AG08396 (cell line): ENCODE measurements at regions not wholly inside any gene's neighbourhood (a gene's known extent, or its start where the extent isn't known, plus 50 kb on each side); places are given as distances from the start of the nearest gene placed in this dataset.

Experiments used
- DNase-seq: peaks from one replicate; pipeline ENCODE4 v3.0.0; 2012; ENCODE audit warnings: low spot score, mixed read lengths

GRCh38 chr12:94062796-94063635 lies 85.4 kb upstream of the PLXNC1 start:
- DNase-seq, result no peak

- DNase-seq, result no peak
These were observed 77.9 kb upstream of the PLXNC1 start for GRCh38 chr12:94070520-94070919.

- no peak for DNase-seq
These were observed 77.1 kb upstream of the PLXNC1 start for GRCh38 chr12:94071258-94071657.

- no peak for DNase-seq
These were observed 74.8 kb upstream of the PLXNC1 start for GRCh38 chr12:94073441-94074051.

GRCh38 chr12:94074216-94074979 lies 74.0 kb upstream of the PLXNC1 start:
- no peak for DNase-seq

GRCh38 chr12:94074980-94075629 lies 73.3 kb upstream of the PLXNC1 start:
- peak; percentile 83 for DNase-seq

DNA sequence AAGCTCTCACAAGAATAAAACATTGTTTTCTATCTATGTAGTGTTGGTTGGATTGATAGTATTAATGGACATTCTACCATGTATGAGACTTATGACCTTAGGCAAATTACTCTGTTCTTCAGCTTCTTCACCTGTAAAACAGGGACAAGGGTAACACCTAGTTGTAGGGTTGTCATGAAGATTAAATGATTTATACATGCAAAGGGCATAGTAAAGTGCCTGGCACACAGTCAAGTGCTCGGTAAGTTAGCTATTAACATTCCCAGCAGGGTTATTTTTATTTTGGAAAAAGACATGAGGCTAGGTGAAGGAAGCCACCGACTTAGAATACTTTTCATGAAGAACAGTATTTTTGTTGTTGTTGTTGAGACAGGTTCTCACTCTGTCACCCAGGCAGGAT lies 71.2 kb upstream of the PLXNC1 start:
- no peak for DNase-seq

- DNase-seq, result no peak
These were observed 70.1 kb upstream of the PLXNC1 start for GRCh38 chr12:94078138-94078723.

GRCh38 chr12:94078736-94079509 lies 69.5 kb upstream of the PLXNC1 start:
- DNase-seq, result no peak

GRCh38 chr12:94079566-94080340 lies 68.6 kb upstream of the PLXNC1 start:
- DNase-seq, result no peak

- no peak for DNase-seq
These were observed 67.9 kb upstream of the PLXNC1 start for GRCh38 chr12:94080341-94081009.

GRCh38 chr12:94082690-94083089 lies 65.7 kb upstream of the PLXNC1 start:
- no peak for DNase-seq

GRCh38 chr12:94089891-94090290 lies 58.5 kb upstream of the PLXNC1 start:
- DNase-seq, result peak; percentile 26

GRCh38 chr12:94091624-94092023 lies 56.8 kb upstream of the PLXNC1 start:
- DNase-seq, result no peak

DNA sequence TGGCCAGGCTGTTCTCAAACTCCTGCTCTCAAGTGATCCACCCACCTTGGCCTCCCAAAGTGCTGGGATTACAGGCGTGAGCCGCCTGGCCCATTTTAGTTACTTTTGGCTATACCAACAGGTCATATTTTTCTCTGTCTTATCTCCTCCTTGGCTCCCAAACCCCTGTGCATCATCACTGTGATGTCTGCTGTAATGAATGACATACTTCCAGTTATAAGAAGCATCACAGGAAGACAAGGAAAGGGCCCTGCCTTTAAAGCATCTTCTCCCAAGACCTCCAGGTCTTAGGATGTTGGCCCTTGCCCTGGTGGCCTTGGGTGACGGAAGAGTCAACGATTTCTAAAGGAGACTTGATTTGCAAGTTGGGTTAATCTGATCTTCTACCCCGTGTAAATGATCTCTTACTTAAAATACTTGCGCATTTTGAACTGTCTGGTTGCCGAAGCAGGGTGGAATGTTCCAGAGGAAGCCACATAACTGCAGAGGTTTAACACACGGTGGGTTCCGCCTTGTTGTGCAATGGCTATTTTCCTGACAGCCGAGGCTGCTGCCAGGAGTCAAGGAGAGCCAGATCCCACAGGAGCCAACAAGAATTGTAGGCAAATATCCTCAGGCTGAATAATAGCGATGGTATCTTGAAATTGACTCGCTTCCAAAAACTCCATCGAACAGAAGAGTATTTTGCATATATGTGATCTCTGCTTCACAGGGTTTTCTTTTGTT lies 55.7 kb upstream of the PLXNC1 start:
- DNase-seq, result peak; percentile 29

DNA sequence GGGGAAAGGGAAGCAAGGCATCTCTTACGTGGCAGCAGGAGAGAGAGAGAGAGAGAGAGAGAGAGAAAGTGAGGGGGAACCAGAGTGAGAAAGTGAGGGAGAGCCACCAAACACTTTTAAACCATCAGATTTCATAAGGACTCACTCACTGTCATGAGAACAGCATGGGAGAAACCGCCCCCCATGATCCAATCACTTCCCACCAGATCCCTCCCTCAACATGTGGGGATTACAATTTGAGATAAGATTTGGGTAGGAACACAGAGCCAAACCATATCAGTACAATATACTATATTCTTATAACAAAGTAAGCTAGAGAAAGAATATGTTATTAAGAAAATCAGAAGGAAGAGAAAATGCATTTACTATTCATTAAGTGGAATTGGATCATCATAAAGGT lies 53.7 kb upstream of the PLXNC1 start:
- no peak for DNase-seq

GRCh38 chr12:94095618-94096017 lies 52.8 kb upstream of the PLXNC1 start:
- DNase-seq, result no peak

DNA sequence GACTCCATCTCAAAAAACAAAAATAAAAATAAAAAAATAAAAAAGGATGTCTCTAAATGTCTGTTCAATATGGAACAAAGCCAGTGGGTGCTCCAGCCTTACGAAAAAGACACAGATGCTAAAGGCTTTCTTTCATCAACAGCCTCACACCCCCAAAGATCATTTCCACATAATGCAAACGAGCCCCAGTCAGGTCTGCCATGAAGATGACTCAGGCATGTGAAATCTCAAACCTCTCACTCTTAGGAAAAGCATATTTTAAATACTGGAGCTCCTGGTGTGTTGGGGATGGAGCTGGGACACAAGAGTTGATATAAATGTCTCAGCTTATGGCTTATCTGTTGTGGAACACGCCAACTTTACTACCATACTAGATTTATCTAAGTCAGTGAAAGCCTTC lies 49.9 kb upstream of the PLXNC1 start:
- DNase-seq, result peak; percentile 51
